GM21723 (cell line): ENCODE measurements at regions not wholly inside any gene's neighbourhood (a gene's known extent, or its start where the extent isn't known, plus 50 kb on each side); places are given as distances from the start of the nearest gene placed in this dataset.
"Not testable (repeated sequence)": the region's sequence is repeated elsewhere in the genome, so short reads cannot be mapped to it uniquely, and the experiment has no call there.

ENCODE experiments used
- ATAC-seq: cut with Tn5 transposase; IDR thresholded peaks from one replicate; pipeline ENCODE4 v1.9.1; 2021; ENCODE audit warnings: mild to moderate bottlenecking, moderate library complexity; ENCODE audit not compliant: unreplicated experiment

DNA sequence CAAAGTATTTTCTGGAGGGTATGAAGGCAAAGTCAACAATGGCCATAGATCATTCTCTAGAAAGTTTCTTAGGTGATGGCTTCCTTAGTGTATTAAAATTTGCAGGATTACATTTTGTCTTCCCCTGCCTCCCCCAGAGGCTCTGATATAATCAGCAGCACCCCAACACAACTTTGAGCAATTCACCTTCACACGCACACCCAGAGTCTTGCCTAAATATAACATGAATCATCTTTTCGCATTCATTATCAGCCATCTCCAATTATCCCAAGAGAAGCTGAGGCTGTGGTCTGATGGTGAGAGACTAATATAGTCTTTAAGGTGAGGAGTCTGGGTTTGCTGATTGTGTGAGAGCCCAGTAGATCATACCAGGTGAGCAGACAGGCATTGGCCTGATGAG is 343.0 kb downstream of the RRAGC start:
- ATAC-seq, result no peak

DNA sequence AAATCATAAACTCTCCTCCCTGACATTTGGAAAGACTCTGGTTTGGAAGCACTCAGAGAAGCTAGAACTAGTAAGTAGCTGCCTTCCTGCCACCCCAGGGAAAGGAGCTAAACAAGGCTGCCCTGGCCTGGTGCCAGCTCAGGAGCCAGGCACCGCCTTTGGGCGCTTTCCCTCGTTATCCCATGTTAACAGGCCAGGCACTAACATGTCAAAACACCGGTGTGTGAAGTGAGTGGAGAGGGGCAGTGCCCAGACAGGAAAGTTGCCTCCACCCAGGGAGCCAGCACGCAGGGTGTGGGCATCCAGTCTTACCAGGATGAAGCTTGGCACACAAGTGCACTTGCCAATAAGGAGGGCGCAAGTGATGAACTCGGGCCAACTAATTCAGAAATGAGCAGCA is 346.8 kb downstream of the RRAGC start:
- no peak for ATAC-seq

DNA sequence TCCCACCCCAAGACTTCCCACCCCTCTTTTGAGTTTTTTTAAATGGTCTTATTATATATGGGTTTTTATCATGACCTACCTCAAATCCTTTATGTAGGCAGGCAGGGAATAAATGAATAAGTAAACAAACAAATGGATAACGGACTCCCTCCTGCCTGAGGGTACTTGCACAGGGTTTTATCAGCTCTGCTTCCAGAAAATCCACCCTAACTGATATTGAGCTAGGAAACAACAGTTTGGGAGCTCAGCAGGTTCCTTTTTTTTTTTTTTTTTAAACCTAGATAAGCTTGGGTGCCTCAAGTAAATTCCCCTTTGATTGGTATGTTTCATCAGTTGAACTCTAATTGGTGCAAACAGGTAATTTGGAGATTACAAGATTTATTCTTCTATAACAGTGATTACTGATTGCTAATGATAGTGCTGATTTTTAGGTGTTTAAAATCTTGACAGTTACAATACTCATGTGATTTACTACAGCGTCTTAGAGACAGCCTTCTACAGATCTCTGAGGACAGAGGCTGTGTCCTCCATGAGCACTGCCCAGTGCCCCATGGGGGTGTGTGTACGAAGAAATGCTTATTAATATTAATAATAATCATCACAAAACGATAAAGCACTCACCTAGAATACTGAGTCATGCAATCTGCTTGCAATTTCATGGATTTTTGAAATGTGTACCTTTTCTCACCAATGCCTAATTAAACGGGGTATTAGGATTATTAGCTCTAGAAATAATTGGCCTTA is 347.4 kb downstream of the RRAGC start:
- ATAC-seq, result no peak

- no peak for ATAC-seq
Measured at GRCh38 chr1:38508232-38508631, 351.3 kb downstream of the RRAGC start.

GRCh38 chr1:38507563-38507962 is 352.0 kb downstream of the RRAGC start:
- ATAC-seq, result no peak

GRCh38 chr1:38505944-38506343 is 353.6 kb downstream of the RRAGC start:
- no peak for ATAC-seq

GRCh38 chr1:38502758-38503157 is 356.8 kb downstream of the RRAGC start:
- ATAC-seq, result no peak

- no peak for ATAC-seq
Measured at GRCh38 chr1:38500891-38501290, 358.7 kb downstream of the RRAGC start.

DNA sequence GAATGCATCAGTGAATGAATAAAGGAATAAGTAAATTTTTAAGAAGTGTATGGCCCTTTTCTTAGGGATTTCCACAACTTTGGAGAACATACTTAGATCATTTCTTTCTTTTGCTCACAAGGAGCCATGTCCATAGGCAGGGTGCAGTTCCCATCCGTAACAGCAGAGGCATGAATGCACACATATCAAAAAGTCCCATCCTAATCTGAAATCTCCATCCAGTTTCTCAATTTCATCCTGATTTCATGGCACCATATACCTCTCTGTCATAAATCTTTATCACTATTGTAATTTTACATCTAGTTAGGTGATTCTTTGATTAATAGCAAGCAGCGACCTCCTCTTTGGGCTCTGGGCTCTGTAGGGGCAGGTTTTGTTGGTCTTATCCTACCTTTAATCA is 359.2 kb downstream of the RRAGC start:
- no peak for ATAC-seq

- no peak for ATAC-seq
Measured at GRCh38 chr1:38498686-38499085, 360.9 kb downstream of the RRAGC start.

DNA sequence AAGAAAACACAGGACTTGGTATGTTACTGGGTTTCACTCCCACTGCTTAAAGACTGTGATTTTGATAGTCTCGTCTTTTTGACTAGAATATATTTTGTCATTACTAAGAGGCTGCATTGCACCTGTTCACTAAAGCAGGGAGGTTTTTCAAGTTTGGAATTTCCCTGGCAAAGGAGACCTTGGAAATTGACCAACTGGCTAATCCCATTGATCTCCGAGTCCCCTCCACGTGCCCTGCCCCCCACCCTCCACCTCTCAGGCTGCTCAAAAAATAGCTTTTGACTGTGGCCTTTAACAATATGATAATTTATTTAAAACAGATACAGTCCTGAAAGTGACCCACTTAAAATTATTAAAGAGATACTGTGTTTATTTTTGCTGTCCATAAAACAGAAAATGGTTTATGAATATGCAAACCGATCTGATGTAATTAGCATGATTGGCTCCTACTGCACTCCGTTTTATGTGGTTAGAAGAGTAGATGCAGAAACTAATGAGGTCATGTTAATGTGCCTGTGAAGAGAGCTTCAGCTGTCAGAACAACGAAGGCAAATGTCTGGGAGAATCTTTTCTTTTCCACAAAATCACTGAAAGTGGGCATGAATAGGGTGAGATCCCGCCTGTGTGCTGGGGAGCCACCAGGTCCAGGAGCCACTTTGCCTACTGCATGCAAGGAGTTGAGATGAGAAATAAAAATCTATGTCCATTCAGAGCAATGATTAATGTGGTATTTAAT is 361.5 kb downstream of the RRAGC start:
- ATAC-seq, result no peak

DNA sequence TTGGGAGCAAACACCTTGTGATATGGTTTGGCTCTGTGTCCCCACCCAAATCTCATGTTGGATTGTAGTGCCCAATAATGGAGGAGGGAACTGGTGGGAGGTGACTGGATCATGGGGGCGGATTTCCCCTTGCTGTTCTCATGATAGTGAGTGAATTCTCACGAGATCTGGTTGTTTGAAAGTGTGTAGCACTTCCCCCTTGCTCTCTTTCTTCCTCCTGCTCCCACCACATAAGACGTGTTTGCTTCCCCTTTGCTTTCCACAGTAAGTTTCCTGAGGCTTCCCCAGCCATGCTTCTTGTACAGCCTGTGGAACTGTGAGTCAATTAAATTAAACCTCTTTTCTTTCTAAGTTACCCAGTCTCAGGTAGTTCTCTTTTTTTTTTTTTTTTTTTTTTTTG is 366.3 kb downstream of the RRAGC start:
- ATAC-seq, result not testable (repeated sequence)

DNA sequence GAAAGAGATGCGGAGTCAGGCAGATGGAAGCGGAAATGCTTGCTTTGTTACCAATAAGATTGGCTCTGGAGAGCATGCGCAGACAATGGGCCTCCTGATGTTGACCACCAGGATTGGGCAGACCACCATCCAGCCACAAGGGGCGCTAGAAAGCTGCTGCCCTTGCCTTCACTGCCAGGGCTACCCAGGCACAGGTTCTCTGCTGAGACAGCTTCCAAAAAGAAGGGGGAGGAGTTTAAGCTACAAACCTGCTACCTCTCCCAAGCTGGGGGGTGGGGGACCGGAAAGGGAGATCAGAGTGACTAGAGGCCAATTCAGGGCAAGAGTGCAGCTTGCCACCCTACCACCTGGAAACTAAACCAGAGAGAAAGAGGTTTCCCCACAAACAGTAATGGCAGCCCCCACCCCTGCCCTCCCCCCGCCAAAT is 369.7 kb downstream of the RRAGC start:
- ATAC-seq, result no peak

DNA sequence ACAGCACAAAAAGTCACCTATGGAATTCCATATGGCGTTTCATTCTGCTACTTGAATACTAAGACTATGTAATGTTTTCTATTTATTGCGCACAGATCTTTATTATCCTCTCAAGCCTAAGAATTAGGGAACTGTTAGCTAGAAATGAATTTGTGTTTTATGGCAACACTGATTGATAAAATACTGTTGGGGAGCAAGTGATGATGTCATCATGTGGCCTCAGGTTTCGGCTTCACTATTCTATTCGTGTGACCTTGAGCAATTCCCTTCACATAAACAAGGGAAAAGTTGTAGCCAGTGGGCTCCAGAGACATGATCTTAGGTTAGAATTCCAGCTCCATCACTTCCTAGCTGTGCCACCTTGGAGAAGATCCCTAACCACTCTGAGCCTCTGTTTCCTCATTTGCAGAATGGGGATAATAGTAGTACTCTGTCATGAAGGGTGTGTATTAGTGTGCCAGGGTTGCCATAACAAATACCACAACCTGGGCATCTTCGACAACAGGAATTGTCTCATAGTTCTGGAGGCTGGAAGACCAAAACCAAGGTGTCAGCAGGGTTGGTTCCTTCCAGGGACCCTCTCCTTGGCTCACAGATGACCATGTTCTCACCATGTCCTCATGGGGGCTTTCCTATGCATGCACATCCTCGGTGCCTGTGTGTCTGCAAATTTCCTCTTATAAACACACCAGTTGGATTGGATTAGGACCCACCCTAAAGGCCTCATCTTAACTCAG is 371.2 kb downstream of the RRAGC start:
- ATAC-seq, result no peak

GRCh38 chr1:38487396-38487795 is 372.2 kb downstream of the RRAGC start:
- ATAC-seq, result no peak

GRCh38 chr1:38486085-38486484 is 373.5 kb downstream of the RRAGC start:
- ATAC-seq, result no peak

- ATAC-seq, result no peak
Measured at GRCh38 chr1:38481871-38482826, 377.4 kb downstream of the RRAGC start.

GRCh38 chr1:38479662-38480061 is 379.9 kb downstream of the RRAGC start:
- not testable (repeated sequence) for ATAC-seq

DNA sequence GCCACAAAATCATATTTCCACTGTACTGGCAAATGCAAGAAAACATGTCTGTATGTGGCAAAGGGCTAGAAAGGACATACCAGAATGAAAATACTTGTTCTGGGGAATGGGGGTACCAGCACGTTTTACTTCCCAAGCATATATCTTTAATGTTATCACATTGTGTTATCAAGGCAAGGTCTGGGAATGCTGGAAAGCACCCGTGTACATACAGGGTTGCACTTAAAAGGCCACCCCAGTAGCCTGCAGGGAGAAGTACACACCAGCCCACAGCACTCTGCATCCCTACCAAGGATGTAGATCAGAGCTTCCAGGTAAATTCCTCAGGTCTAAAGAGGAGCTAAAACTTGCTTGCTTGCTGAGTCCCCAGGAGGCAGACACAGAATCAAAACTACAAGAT is 381.8 kb downstream of the RRAGC start:
- no peak for ATAC-seq

- ATAC-seq, result no peak
Measured at GRCh38 chr1:38476850-38477178, 382.8 kb downstream of the RRAGC start.
